Progenitor cell of endocrine pancreas (in vitro differentiated cells): ENCODE measurements at regions not wholly inside any gene's neighbourhood (a gene's known extent, or its start where the extent isn't known, plus 50 kb on each side); places are given as distances from the start of the nearest gene placed in this dataset.

Experiments used
- DNase-seq: peaks from one replicate; pipeline ENCODE4 v3.0.0; 2021; ENCODE audit warnings: low spot score; ENCODE audit not compliant: unreplicated experiment
- H3K27ac Mint-ChIP-seq: 2 replicates; pipeline ENCODE4 v1.8.0; 2021; ENCODE audit warnings: mild to moderate bottlenecking, moderate library complexity, mixed read lengths
- H3K27me3 Mint-ChIP-seq: 2 replicates; pipeline ENCODE4 v1.8.0; 2021; ENCODE audit warnings: mixed read lengths
- H3K36me3 Mint-ChIP-seq: 2 replicates; pipeline ENCODE4 v1.8.0; 2022; ENCODE audit warnings: mixed read lengths; ENCODE audit not compliant: insufficient read depth
- H3K4me1 Mint-ChIP-seq: 2 replicates; pipeline ENCODE4 v1.8.0; 2021; ENCODE audit warnings: low read depth, mixed read lengths
- H3K4me3 Mint-ChIP-seq: 2 replicates; pipeline ENCODE4 v1.8.0; 2021; ENCODE audit warnings: low read depth, mild to moderate bottlenecking, moderate library complexity, mixed read lengths
- H3K9me3 Mint-ChIP-seq: 2 replicates; pipeline ENCODE4 v1.8.0; 2021; ENCODE audit warnings: low read depth, mixed read lengths
- CTCF ChIP-seq: fragments of 200-600 bp; sonication (generic); IDR thresholded peaks from one replicate; pipeline ENCODE4 v1.5.0; 2021; ENCODE audit warnings: antibody characterized with exemption, mild to moderate bottlenecking; ENCODE audit not compliant: unreplicated experiment

GRCh38 chr13:50261130-50261901, 246.1 kb downstream of the KCNRG start:
- no peak for DNase-seq
- TF ChIP-seq CTCF = no peak
- no peak overlapping the region for H3K27ac Mint-ChIP-seq
- no peaks in the 10 kb centered on the region for H3K27me3 Mint-ChIP-seq
- H3K4me1 Mint-ChIP-seq = peaks cover 6% of the 10 kb centered on the region
- H3K36me3 Mint-ChIP-seq = no peaks in the 10 kb centered on the region
- no peak overlapping the region for H3K4me3 Mint-ChIP-seq
- no peaks in the 10 kb centered on the region for H3K9me3 Mint-ChIP-seq

- Mint-ChIP-seq H3K27ac (no peak overlapping the region), H3K27me3 (no peaks in the 10 kb centered on the region), H3K4me3 (no peak overlapping the region), H3K36me3 (no peaks in the 10 kb centered on the region), H3K9me3 (no peaks in the 10 kb centered on the region), H3K4me1 (peaks cover 17% of the 10 kb centered on the region)
- TF ChIP-seq CTCF = no peak
- no peak for DNase-seq
Observed at GRCh38 chr13:50267066-50267465, 251.8 kb downstream of the KCNRG start.

GRCh38 chr13:50267917-50268316, 252.7 kb downstream of the KCNRG start:
- H3K9me3 Mint-ChIP-seq = no peaks in the 10 kb centered on the region
- H3K27ac Mint-ChIP-seq = no peak overlapping the region
- peaks cover 17% of the 10 kb centered on the region for H3K4me1 Mint-ChIP-seq
- no peak for DNase-seq
- no peak overlapping the region for H3K4me3 Mint-ChIP-seq
- no peak for TF ChIP-seq CTCF
- H3K36me3 Mint-ChIP-seq = no peaks in the 10 kb centered on the region
- H3K27me3 Mint-ChIP-seq = no peaks in the 10 kb centered on the region

- TF ChIP-seq CTCF = no peak
- Mint-ChIP-seq H3K4me3 (no peak overlapping the region), H3K27ac (no peak overlapping the region)
Observed at GRCh38 chr13:50268500-50268899, 253.3 kb downstream of the KCNRG start.

GRCh38 chr13:50274181-50274580, 258.9 kb downstream of the KCNRG start:
- peaks cover 14% of the 10 kb centered on the region for H3K9me3 Mint-ChIP-seq
- no peak for DNase-seq
- TF ChIP-seq CTCF = no peak
- no peak overlapping the region for H3K4me3 Mint-ChIP-seq
- H3K4me1 Mint-ChIP-seq = peaks cover 15% of the 10 kb centered on the region
- no peaks in the 10 kb centered on the region for H3K27me3 Mint-ChIP-seq
- peaks cover 8% of the 10 kb centered on the region for H3K36me3 Mint-ChIP-seq
- no peak overlapping the region for H3K27ac Mint-ChIP-seq

More at GRCh38 chr13:50268500-50268899, 253.3 kb downstream of the KCNRG start:
- Mint-ChIP-seq H3K27me3 (no peaks in the 10 kb centered on the region), H3K9me3 (no peaks in the 10 kb centered on the region), H3K36me3 (no peaks in the 10 kb centered on the region), H3K4me1 (peaks cover 17% of the 10 kb centered on the region)
- no peak for DNase-seq
